HG03469 (cell line): ENCODE measurements at regions not wholly inside any gene's neighbourhood (a gene's known extent, or its start where the extent isn't known, plus 50 kb on each side); places are given as distances from the start of the nearest gene placed in this dataset.

ENCODE experiments used
- ATAC-seq: cut with Tn5 transposase; IDR thresholded peaks from one replicate; pipeline ENCODE4 v1.9.1; 2021; ENCODE audit warnings: mild to moderate bottlenecking, moderate library complexity, moderate number of reproducible peaks; ENCODE audit not compliant: unreplicated experiment

DNA sequence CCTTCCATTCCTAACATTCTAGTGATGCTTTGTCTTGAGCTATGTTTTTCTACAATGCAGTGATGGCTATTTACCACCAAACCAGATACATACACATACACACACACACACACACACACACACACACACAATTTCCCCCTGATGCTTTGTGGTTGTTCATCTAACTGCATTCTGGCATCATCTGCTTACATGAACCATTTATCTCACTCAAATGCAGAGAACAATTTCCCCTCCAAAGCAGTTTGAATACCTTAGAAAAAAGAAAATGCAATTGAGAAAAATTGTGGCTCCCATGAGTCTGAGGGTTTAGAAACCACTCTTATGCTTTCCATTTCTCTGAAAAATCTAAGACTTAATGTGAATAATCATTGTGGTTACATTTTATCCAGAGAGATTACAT lies 1024.8 kb downstream of the TLE4 start:
- no peak for ATAC-seq

DNA sequence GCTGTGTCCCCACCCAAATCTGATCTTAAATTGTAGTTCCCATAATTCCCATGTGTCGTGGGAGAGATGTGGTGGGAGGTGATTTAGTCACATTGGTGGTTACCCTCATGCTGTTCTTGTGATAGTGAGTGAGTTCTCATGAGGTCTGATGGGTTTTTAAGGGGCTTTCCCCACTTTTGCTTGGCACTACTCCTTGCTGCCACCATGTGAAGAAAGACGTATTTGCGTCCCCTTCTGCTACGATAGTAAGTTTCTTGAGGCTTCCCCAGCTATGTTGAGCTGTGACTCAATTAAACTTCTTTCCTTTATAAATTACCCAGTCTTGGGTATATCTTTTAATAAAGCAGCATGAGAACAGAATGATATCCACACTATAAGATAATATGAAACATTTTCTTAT lies 1023.4 kb downstream of the TLE4 start:
- no peak for ATAC-seq

DNA sequence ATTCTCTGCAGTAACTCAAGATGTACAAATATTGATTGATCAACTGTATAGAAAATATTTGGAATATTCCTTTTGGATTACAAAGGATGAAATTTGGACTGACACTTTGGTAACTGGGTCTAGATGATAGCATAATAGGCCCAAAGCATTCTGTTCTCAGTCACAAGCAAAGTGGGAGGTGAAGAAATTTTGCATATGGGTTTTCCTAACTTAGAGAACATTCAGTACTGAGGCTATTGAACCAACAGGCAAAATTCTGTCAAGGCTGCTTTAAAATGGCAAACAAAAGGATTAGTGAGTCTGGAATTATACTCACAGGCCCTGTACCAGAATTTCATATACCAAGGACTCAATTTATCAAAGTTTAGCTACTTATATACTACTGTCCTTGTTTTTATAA lies 1020.6 kb downstream of the TLE4 start:
- ATAC-seq, result no peak

DNA sequence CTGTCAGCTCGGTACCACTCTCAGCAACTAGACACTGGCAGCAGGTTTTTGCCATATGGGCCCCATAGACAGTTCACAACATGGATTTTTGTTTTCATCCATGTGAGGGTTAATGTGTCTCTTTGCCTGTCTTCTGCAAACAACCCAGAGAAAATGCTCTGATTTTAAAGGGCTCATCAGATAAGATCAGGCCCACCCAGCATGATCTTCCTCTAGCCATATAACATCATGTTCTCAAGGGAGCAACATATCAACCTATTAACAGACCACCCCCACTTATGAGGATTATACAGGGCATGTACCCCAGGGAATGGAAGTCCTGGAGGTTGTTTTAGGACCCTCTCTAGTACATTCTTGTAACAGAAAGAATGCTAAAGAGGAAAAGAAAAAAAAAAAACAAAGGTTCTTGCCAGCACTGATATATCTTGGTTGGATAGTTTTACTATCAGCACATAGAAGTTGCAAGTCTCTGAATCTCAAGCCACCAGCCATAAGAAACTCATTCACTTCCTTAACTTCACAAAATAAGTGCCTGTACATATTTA lies 1015.1 kb downstream of the TLE4 start:
- ATAC-seq, result no peak

DNA sequence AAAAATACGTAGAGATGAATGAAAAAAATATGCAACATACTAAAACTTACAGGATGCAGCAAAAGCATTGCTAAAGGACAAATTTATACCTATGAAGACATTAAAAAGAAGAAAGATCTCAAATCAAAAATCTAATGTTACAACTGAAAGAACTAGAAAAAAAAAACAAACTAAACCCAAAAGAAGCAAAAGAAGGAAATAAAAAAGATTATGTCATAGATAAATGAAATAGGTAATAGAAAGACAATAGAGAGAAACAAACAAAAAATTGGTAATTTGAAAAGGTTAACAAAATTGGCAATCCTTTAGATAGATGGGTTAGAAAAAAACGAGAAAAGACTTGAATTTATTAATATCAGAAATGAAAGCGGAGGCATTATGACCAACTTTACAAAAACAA lies 1000.2 kb downstream of the TLE4 start:
- no peak for ATAC-seq

DNA sequence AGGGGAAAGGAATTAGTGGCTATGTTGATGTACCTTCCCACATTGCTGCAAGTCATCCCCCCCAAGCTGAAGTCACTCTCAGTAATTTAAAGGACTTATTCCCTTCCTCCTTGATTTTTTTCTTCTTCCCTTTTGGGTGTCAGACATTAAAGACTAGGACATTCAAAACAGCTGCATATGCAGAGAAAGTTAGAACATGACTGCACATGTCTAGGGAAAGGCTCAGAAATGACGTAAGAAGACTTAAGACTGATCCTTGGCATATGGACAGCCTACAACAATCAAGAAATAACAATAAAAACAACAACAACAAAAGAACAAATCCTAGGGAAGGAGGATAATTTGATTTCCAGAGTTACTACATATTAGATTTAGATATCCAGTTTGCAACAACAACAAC lies 997.5 kb downstream of the TLE4 start:
- ATAC-seq, result no peak

DNA sequence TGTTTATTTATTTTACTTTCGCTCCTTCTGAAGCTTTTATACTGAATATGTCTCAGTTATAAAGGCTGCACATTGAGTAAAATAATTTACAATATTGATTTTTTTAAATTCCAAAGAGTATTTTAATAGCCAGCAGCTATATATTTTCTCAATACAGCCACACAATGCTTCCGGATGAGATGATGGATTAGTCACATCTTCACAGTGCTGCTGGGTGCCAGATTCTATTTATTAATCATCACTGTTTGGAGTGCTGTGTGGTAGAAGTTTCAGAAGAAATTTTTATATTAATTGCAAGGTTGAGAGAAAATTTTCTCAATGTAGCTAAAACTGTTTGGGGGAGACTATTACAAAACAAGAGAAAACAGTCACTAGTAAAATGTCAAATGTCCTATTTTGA lies 989.8 kb downstream of the TLE4 start:
- ATAC-seq, result no peak

DNA sequence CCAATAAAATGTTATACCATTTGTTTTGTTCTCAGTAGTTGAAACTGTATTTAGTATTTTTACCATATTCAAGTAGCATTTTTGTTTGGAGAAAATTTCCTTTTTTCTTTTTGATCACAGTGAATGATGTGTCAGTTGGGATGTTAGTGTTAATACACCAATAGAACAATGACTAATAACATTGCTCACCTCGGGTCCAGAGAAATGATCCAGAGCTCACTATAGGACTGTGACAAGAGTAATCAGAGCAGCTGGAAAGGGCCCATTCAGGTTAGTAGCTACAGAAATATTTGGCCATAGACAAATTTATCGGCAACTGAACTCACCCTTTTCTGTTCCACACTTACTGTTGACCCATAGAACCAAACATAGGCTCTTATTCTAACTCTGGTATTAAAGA lies 989.2 kb downstream of the TLE4 start:
- ATAC-seq, result no peak

DNA sequence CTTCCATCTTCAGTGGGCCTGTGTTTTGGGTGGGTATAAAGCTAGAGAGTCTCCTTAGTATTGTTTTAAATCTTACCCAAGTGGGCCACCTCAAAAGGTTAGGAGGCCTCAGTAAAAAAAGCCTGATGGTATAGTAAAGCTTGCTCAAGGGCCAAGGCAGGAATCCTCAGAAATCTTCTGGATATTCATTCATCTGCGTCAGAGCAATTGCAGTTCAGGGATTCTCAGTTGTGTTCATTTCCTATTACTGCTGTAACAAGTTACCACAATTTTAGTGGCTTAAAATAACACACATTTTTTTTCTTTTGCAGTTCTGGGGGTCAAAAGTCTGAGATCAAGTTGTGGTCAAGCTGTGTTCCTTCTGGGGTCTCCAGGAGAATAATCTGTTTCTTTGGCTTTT lies 985.5 kb downstream of the TLE4 start:
- ATAC-seq, result no peak

DNA sequence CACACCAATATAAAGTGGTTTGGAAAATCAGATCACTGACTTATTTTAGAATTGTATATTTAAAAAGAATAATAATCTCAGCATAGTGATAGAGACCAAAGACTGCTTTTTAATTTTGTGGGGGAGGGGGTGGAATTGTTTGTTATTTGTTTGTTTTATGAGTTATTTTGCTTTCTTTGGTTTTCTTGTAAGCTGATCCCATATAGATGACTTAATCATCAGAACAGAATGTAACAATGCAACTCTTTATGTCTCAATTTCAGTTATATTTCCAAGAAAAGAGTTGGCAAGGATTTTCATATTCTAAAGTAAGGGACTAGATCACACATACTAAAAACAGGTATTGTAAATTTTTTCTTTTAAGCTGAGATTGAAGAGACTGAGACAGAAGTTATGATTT lies 984.9 kb downstream of the TLE4 start:
- ATAC-seq, result no peak

DNA sequence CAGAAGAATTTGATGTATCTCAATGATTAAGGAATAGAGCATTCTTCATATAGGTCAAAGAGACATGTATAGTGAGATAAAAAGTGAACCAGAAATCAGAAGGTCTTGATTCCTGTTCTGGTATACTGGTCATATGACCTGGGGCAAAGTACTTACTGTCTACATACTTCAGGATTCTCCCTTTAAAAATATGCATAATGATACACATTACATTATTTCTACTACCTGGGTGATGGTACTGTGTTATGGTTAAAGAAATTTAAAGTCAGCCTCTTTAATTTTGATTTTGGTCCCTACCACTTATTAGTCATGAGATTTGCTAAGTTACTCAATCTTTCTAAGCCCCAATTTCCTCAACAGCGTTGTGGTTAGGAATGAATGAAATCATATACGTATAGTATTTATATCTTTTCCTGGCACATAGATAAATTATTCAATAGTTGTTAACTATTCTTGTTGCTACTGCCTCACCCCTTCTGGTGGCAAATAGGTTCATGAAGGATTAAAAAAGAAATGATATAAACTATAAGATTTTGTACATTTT lies 984.1 kb downstream of the TLE4 start:
- no peak for ATAC-seq

DNA sequence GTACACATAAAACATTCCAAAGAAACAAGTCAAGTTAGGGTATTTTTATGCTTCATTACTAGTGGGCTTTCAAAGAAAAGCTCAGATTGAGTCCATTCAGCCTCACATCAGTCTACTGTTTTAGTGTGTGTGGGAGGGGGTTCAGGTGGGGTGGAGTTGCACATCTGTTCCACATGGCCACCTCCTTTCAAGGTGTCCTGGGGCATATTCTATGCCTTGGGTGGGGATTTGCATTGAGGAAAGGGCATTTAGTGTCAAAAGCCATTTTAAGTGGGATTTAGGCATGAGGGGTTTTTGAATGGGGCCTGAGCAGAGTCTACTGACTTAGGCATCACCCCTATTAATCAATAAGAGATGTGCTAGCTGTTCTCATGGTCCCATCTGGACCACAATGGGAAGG lies 983.1 kb downstream of the TLE4 start:
- no peak for ATAC-seq

DNA sequence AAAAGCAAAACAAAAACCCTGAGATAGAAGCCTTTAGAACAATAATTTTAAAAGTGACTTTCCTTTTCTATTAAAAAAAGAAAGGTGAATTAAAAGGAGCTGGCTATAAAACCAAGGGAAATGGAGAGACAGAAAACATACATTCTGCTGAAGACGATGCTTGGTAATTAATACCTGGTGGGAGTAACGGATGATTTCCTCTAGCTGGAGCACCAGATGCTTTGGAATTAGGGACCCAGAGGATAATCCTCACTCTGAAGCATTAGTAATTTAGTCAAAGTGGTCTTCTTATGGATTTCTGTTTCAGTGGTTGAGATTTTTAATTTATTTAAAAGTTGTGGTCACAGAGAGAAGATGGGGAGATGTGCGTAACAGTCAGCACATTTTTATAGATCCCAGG lies 982.5 kb downstream of the TLE4 start:
- ATAC-seq, result no peak

DNA sequence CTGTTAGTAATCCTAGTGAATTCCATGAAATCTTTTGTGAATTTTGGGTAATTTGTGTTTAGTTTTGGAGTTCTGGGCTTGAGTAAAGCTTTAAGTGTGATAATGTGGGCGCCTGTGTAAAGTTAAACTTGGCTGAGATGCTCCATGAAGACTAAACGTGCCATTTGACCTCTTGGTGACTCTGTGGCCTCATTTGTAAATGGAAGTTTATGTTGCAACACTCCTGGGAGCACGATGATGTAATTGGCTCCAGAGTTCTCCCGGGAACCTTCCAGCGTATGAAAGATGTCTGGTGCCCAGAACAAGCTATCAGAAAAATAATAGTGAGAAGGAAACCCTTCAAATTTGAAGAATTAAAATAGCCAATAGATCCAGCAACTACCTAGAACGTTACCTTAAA lies 981.2 kb downstream of the TLE4 start:
- no peak for ATAC-seq

DNA sequence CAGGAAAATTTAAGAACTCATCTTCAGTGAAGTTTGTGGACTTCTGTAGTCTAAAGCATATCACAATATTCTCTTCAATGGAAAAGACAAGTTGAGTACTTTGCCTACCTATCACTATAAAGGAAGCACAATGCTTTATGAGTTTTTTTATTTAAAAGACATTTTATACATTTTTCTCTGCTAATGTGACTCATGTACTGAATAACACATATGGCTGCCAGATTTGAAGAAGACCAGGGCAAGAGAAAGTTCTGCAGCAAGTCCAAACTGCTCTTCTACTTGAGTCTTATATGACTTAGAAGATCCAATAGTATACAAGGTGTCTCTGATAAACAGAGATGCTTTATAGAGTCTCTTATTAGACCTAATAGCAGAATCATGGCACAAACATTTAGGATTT lies 978.4 kb downstream of the TLE4 start:
- no peak for ATAC-seq

DNA sequence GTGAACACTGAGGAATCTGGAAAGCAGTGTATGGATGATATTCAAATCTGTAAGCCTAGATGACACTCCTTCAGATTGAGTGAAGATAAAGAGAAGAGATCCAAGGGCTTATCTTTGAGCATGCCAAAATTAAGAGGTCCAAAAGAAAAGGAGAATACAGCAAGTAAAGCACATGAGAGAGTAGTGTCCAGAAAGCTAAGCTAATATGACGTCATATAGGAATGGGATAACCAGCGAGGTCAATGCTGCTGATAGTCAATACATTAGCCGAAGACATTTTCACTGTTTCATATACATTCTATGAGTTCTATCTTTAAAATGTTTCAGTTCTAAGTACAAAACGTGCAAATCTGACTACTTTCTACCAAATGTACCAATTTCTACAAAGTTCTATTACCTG lies 975.8 kb downstream of the TLE4 start:
- no peak for ATAC-seq

DNA sequence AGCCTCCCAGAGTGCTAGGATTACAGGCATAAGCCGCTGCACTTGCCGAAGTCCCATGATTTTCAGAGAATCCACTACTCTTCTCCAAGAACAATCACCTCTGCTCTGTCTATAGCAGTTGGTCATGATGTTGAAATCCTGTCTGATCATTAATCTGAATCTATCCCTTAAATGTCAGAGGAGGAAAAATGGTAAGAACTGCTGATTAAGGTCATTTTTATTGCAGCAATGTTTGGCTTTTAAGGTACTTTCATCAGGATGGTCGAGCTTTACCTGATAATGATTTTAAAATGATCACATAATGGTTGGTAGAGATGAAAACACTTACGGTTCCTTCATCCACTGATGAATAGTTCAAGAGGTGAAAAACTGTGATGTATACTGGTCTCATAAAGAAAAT lies 968.6 kb downstream of the TLE4 start:
- no peak for ATAC-seq

DNA sequence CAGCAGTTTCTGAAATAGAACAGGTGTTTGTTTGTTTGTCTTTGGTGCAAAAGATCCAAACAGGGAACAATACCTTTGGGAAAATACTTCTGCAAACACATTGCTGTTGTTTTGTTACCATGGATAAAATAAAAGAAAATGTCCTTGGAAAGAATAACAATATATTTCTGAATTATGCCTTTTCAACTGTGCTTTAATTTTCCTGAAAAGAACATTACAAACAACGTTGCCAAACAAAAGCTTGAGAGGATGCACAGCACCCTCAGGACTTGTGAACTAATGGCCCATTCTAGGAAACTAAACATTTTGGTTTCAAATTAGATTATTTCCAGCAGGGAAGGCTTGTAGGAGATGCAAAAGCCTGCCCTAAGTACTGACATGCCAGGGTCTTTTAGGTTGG lies 967.2 kb downstream of the TLE4 start:
- no peak for ATAC-seq

DNA sequence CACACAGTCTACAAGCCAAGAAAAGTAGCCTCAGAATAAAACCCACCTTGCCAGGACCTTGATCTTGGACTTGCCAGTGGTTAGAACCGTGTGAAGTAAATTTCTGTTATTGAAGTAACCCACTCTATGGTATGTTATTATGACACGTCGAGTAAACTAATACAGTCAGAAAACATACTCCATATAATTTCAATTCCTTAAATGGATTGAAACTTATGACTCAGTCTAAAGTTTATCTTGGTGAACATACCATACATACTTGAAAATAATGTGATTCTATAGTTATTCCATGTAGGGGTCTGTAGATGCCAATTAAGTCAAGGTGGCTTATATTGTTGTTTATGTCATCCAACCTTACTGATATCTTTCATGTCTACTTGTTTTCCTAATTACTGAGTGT lies 950.7 kb downstream of the TLE4 start:
- no peak for ATAC-seq

DNA sequence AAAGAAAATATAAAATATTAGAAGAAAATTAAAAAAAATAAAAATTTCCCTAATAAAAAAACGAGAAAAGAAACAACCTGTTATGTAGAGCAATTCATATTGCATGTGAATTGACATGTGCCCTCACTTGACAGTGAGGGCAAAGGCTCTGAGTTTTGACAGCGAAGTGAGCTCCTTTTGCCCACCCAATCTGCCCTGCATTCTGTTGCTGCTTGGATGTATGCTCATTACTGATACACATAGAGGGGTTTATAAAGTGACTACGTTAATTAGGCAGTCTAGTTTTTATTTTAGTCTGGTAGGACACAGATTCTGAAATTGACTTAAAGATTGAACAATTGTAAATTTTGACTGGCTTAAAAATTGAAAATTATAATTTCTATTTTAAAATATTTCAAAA lies 949.4 kb downstream of the TLE4 start:
- no peak for ATAC-seq

DNA sequence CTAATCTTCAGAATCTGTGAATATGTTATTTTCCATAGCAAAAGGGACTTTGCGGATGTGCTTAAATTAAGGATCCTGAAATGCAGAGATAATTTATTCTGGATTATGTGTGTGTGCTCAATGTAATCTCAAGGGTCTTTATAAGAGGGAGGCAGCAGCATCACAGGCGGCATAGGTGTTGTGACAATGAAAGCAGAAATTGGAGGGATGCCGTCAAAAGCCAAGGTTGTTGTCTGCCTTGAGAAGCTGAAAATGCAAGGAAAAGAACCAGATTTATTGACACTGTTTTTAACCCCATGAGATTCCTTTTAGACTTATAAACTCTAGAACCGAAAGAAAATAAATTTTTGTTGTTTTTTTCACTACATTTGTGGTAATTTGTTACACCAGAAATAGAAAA lies 948.5 kb downstream of the TLE4 start:
- no peak for ATAC-seq

DNA sequence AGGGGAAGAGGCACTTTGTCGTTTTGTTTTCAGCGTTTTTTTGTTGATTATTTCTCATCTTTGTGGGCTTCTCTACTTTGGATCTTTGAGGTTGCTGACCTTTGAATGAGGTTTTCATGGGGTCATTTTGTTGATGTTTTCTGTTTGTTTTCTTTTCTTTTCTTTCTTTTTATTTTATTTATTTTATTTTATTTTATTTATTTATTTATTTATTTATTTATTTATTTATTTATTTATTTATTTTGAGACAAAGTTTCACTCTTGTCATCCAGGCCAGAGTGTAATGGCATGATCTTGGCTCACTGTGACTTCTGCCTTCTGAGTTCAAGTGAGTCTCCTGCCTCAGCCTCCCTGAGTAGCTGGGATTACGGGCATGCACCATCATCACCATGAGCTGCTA lies 946.7 kb downstream of the TLE4 start:
- no peak for ATAC-seq

DNA sequence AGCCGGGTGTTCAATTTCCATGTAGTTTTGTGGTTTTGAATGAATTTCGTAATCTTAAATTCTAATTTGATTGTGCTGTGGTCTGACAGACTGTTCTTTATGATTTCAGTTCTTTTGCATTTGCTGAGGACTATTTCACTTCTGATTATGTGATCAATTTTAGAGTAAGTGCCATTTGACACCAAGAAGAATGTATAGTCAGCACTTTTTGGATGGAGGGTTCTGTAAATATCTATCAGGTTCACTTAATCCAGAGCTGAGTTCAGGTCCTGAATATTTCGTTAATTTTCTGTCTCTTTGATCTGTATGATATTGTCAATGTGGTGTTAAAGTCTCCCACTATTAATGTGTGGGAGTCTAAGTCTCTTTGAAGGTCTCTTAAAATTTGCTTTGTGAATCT lies 944.9 kb downstream of the TLE4 start:
- ATAC-seq, result no peak

DNA sequence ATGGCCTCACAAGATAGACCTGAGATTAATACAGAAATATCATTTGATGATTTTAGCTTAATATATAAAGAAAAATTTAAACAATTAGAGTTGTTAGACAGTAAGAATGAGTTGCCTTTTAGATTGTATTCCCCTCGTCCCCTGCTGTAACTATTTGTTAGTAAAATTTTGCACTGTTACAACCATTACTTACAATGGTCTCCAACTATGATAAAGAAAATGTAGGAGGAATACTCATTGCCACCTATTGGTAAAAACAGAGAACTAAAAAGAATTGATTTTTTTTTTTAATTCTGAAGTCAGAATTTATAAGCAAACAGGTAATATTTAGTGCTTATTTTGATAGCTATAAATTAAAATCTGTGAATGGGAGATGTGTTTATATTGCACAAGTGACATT lies 937.6 kb downstream of the TLE4 start:
- ATAC-seq, result no peak
